Suprapubic skin (tissue), 4 donors: ENCODE measurements at regions not wholly inside any gene's neighbourhood (a gene's known extent, or its start where the extent isn't known, plus 50 kb on each side); places are given as distances from the start of the nearest gene placed in this dataset.

ENCODE experiments used
- DNase-seq, 2 donors: peaks; one replicate each; pipeline ENCODE4 v3.0.0-alpha.2; 2019; ENCODE audit warnings: low spot score in 2 of 2
- H3K27ac ChIP-seq: fragments of 200-600 bp; sonication (generic); one replicate; pipeline ENCODE4 v1.5.1; 2019
- H3K27me3 ChIP-seq: fragments of 200-600 bp; sonication (generic); one replicate; pipeline ENCODE4 v1.5.1; 2019
- H3K36me3 ChIP-seq: fragments of 200-600 bp; sonication (generic); one replicate; pipeline ENCODE4 v1.5.1; 2019
- H3K4me1 ChIP-seq: fragments of 200-600 bp; sonication (generic); one replicate; pipeline ENCODE4 v1.5.1; 2019
- H3K4me3 ChIP-seq: fragments of 200-600 bp; sonication (generic); one replicate; pipeline ENCODE4 v1.5.1; 2019; ENCODE audit warnings: mild to moderate bottlenecking
- H3K9me3 ChIP-seq: fragments of 200-600 bp; sonication (generic); one replicate; pipeline ENCODE4 v1.5.1; 2019
- EP300 ChIP-seq: sonication (generic); formaldehyde crosslinking; IDR thresholded peaks from one replicate; pipeline ENCODE4 v1.6.1; 2017; ENCODE audit warnings: antibody characterized with exemption
- POLR2A ChIP-seq, 2 donors: fragments of 450-650 bp; IDR thresholded peaks; one replicate each; pipeline ENCODE4 v1.6.1; 2017; ENCODE audit warnings: antibody characterized with exemption in 2 of 2, mild to moderate bottlenecking in 2 of 2, moderate library complexity in 2 of 2
- POLR2AphosphoS5 ChIP-seq, 3 donors: sonication (generic); formaldehyde crosslinking; IDR thresholded peaks; one replicate each; pipeline ENCODE4 v1.6.1; 2017; ENCODE audit warnings: antibody characterized with exemption in 3 of 3
- WGBS: methylation state at CpG from one replicate; pipeline ENCODE4 v1.1.5; 2018; 5-methylcytosine and 5-hydroxymethylcytosine counted together
- TF ChIP-seq, protein P1 (sequence below), 2 donors: fragments of 200-600 bp in 1 of 2; fragments of 450-650 bp in 1 of 2; sonication (generic) in 1 of 2; IDR thresholded peaks; one replicate each; pipeline ENCODE4 v1.5.1; 2016 to 2019; ENCODE audit warnings: antibody characterized with exemption in 2 of 2, mild to moderate bottlenecking in 1 of 2, moderate library complexity in 1 of 2

DNA sequence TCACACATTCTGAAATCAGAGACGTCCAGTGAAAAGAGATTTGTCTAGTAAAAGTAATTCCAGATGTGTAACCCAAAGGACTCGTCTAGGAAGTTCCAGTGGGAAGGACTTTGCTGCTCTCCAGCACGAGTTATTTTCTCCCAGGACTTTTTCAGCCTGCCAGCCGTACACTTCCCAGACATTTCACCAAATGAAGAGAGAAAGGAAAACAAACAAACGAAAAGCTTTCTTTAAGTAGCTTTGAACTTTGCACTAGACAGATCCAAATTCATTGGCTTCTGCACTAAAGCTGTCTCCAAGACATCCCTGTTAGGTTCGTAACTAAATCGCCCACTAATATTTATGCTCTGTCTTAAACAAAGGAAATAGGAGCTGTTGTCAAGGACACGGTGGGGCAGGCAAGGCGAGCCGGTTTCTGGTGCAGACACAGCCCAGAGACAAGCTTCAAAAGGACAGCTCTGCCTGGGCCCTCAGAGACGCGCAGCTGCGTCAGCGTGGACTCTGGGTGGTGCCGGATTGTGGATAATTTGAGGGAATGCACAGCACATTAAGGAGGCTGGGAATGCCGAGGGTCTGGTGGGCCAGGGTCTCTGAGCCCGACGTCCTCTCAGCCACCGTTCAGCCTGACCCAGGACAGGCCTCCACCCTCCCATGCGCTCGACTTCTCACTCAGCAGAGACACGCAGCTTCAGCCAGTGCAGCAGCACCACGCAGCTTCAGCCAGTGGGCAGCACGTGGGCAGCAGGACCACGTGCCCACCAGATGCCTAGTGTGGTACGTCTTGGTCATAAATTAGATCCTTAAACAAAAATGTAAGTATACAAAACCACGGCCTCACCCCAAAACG is 64.1 kb upstream of the INSIG1 start:
- Histone ChIP-seq H3K9me3 (no peaks in the 10 kb centered on the region), H3K27me3 (no peaks in the 10 kb centered on the region), H3K4me1 (no peaks in the 10 kb centered on the region), H3K4me3 (no peak overlapping the region), H3K27ac (no peak overlapping the region), H3K36me3 (no peaks in the 10 kb centered on the region)
- WGBS: 72% methylated on average over 22 of the region's 28 CpGs
- DNase-seq: no peak
- no peak for TF ChIP-seq POLR2A (IDR thresholded peaks at IDR 0.05)
- no peak for TF ChIP-seq POLR2AphosphoS5 (IDR thresholded peaks at IDR 0.05)
- no peak for TF ChIP-seq EP300
- TF ChIP-seq, protein P1, sequence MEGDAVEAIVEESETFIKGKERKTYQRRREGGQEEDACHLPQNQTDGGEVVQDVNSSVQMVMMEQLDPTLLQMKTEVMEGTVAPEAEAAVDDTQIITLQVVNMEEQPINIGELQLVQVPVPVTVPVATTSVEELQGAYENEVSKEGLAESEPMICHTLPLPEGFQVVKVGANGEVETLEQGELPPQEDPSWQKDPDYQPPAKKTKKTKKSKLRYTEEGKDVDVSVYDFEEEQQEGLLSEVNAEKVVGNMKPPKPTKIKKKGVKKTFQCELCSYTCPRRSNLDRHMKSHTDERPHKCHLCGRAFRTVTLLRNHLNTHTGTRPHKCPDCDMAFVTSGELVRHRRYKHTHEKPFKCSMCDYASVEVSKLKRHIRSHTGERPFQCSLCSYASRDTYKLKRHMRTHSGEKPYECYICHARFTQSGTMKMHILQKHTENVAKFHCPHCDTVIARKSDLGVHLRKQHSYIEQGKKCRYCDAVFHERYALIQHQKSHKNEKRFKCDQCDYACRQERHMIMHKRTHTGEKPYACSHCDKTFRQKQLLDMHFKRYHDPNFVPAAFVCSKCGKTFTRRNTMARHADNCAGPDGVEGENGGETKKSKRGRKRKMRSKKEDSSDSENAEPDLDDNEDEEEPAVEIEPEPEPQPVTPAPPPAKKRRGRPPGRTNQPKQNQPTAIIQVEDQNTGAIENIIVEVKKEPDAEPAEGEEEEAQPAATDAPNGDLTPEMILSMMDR (IDR thresholded peaks at IDR 0.05): no peak

DNA sequence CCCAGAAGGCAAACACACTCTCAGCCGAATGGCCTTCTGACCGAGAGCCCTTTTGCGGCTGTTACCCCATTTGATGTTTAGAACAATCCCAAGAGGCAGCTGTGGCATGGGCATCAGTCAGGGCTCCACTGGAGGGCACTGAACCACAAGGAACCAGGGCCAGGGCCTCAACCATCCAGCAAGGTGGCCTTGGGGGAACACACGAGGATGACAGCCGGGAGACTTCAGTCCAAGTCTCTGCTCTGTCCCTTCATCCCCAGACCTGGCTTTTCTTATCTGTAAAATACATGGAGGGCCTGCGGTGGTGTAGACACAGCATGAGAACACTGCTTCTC is 63.6 kb upstream of the INSIG1 start:
- H3K27ac ChIP-seq: no peak overlapping the region
- H3K4me1 ChIP-seq: no peaks in the 10 kb centered on the region
- no peak for DNase-seq
- H3K9me3 ChIP-seq: no peaks in the 10 kb centered on the region
- no peak overlapping the region for H3K4me3 ChIP-seq
- 90% methylated on average over 6 of the region's 6 CpGs for WGBS
- H3K36me3 ChIP-seq: no peaks in the 10 kb centered on the region
- TF ChIP-seq POLR2AphosphoS5 (IDR thresholded peaks at IDR 0.05): no peak
- TF ChIP-seq EP300: no peak
- TF ChIP-seq, protein P1 (IDR thresholded peaks at IDR 0.05): no peak
- TF ChIP-seq POLR2A (IDR thresholded peaks at IDR 0.05): no peak
- H3K27me3 ChIP-seq: no peaks in the 10 kb centered on the region

DNA sequence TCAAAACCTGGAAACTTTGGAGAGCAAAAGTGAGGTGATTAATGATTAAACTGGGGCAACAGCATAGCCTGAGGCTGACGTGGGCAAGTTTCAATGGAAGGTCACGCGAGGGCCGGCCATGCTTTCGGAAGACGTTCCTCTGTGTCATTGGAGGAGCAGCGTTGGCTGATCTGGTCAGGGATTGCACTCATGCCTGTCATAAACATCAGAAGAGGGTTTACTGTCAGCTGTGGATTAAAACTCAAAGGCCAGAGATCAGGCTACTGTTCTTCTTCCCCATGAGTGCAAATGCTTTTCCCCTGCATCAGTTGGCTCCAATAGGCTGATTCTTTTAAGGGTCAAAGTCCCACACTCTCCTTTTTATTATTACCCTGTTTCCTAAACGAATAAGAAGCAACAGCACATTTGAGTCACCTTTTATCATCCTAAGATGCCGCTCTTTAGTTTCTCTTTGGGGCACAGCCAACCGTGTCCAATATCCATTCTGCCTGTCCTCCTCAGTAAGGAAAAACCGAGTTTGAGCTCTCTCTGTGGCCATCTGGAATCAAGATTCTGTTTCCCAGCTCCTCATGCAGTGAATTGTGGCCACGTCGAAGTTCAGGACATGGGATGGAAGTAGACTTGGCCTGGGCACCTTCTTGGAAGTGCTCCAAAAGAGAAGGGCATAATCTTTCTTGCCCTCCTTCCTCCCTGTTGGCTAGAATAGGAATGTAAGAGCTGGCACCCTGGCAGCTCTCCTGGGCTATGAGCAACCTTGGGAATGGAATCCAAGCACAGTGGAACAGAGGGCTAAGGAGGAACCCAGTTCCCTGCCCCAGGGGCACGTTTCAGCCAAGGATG is 62.5 kb upstream of the INSIG1 start:
- WGBS: 89% methylated on average over 13 of the region's 14 CpGs
- H3K27me3 ChIP-seq: no peaks in the 10 kb centered on the region
- TF ChIP-seq POLR2A (IDR thresholded peaks at IDR 0.05) (no peak), EP300 (no peak), POLR2AphosphoS5 (IDR thresholded peaks at IDR 0.05) (no peak)
- TF ChIP-seq, protein P1 (IDR thresholded peaks at IDR 0.05): no peak

DNA sequence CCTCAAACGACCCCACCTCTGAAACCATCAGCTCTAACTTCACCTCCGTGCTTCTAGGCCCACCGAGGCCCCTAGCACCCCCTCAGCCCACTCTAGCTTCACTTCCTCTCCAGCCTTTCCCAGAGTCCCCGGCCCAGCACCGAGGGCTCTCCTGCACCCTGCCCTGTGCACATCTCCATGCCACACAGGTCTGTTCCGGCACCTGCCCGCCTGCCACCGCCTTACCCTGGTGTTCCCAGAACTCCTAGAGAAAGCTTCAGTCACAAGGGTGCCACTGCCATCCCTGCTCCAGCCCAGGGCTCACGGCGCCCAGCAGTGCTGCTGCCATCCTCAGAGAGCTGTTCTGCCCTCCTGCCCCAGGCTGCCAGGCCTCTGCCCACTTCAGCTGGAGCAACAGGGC is 61.3 kb upstream of the INSIG1 start:
- 83% methylated on average over 10 of the region's 10 CpGs for WGBS
- DNase-seq: no peak
- Histone ChIP-seq H3K27ac (no peak overlapping the region), H3K9me3 (no peaks in the 10 kb centered on the region), H3K4me3 (no peak overlapping the region), H3K36me3 (no peaks in the 10 kb centered on the region), H3K27me3 (no peaks in the 10 kb centered on the region), H3K4me1 (peaks cover 6% of the 10 kb centered on the region)
- TF ChIP-seq, protein P1 (IDR thresholded peaks at IDR 0.05): no peak
- no peak for TF ChIP-seq EP300
- no peak for TF ChIP-seq POLR2A (IDR thresholded peaks at IDR 0.05)

More for the DNA sequence above, 62.5 kb upstream of the INSIG1 start:
- H3K27ac ChIP-seq: no peak overlapping the region
- no peak for DNase-seq
- H3K4me1 ChIP-seq: peaks cover 4% of the 10 kb centered on the region
- no peak overlapping the region for H3K4me3 ChIP-seq
- no peaks in the 10 kb centered on the region for H3K36me3 ChIP-seq
- no peaks in the 10 kb centered on the region for H3K9me3 ChIP-seq

DNA sequence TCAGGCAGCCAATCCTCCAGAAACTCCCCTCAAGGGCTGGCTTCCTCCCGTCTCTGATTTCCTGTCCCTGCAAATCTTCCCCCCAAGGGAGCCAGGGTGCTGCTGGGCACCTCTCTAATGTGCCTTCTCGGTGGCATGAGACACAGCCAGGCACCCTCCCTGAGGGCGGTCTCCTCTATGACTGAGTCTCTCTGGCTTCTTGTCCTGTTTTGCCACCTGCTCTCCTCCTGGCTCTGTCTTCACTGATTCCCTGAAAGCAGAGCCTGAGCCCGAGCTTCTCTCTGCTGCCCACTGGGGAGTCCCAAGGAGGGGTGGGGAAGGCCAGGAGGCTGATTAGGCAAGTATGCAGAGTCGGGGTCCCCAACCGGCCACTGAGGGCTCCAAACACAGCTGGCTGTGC is 60.4 kb upstream of the INSIG1 start:
- WGBS: 59% methylated on average over 5 of the region's 6 CpGs
- no peak for DNase-seq

More for the DNA sequence above, 60.4 kb upstream of the INSIG1 start:
- Histone ChIP-seq H3K4me1 (peaks cover 6% of the 10 kb centered on the region), H3K27ac (no peak overlapping the region), H3K9me3 (no peaks in the 10 kb centered on the region), H3K4me3 (no peak overlapping the region), H3K27me3 (no peaks in the 10 kb centered on the region), H3K36me3 (no peaks in the 10 kb centered on the region)
- no peak for TF ChIP-seq EP300
- TF ChIP-seq POLR2AphosphoS5 (IDR thresholded peaks at IDR 0.05): no peak
- no peak for TF ChIP-seq POLR2A (IDR thresholded peaks at IDR 0.05)
- TF ChIP-seq, protein P1 (IDR thresholded peaks at IDR 0.05): no peak
